ENCODE measurements at regions not wholly inside any gene's neighbourhood (a gene's known extent, or its start where the extent isn't known, plus 50 kb on each side); places are given as distances from the start of the nearest gene placed in this dataset.

GRCh38 chr20:17862171-17862570 is 106.4 kb downstream of the SNX5 start:
- no peak for TF ChIP-seq EZH2 (IDR thresholded peaks at IDR 0.05; ENCODE audit: insufficient read depth, low read length)
- TF ChIP-seq, protein P1, sequence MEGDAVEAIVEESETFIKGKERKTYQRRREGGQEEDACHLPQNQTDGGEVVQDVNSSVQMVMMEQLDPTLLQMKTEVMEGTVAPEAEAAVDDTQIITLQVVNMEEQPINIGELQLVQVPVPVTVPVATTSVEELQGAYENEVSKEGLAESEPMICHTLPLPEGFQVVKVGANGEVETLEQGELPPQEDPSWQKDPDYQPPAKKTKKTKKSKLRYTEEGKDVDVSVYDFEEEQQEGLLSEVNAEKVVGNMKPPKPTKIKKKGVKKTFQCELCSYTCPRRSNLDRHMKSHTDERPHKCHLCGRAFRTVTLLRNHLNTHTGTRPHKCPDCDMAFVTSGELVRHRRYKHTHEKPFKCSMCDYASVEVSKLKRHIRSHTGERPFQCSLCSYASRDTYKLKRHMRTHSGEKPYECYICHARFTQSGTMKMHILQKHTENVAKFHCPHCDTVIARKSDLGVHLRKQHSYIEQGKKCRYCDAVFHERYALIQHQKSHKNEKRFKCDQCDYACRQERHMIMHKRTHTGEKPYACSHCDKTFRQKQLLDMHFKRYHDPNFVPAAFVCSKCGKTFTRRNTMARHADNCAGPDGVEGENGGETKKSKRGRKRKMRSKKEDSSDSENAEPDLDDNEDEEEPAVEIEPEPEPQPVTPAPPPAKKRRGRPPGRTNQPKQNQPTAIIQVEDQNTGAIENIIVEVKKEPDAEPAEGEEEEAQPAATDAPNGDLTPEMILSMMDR (IDR thresholded peaks at IDR 0.05; ENCODE audit: insufficient read depth, low read depth, low read length) = no peak
